GM19452 (cell line): ENCODE measurements at regions not wholly inside any gene's neighbourhood (a gene's known extent, or its start where the extent isn't known, plus 50 kb on each side); places are given as distances from the start of the nearest gene placed in this dataset.

Experiments
- ATAC-seq: cut with Tn5 transposase; IDR thresholded peaks from one replicate; pipeline ENCODE4 v1.9.1; 2021; ENCODE audit not compliant: unreplicated experiment

GRCh38 chr6:7047966-7048365 lies 59.8 kb upstream of the RREB1 start:
- no peak for ATAC-seq

- no peak for ATAC-seq
These were observed 58.9 kb upstream of the RREB1 start for GRCh38 chr6:7048894-7049293.

GRCh38 chr6:7050004-7050403 lies 57.8 kb upstream of the RREB1 start:
- no peak for ATAC-seq

GRCh38 chr6:7050872-7051779 lies 56.6 kb upstream of the RREB1 start:
- ATAC-seq, result no peak

- no peak for ATAC-seq
These were observed 55.9 kb upstream of the RREB1 start for GRCh38 chr6:7051780-7052442.

- no peak for ATAC-seq
These were observed 55.2 kb upstream of the RREB1 start for GRCh38 chr6:7052443-7053011.

- no peak for ATAC-seq
These were observed 54.5 kb upstream of the RREB1 start for GRCh38 chr6:7053125-7053774.
